Stimulated activated CD4-positive, alpha-beta T cell treated with anti-CD3 and anti-CD28 coated beads, TNF-alpha, amount 100 ng/mL, for 48 hours (primary cell): ENCODE measurements at regions not wholly inside any gene's neighbourhood (a gene's known extent, or its start where the extent isn't known, plus 50 kb on each side); places are given as distances from the start of the nearest gene placed in this dataset.
"Not testable (repeated sequence)": the region's sequence is repeated elsewhere in the genome, so short reads cannot be mapped to it uniquely, and the experiment has no call there.

Source experiments
- DNase-seq, 3 donors: peaks; one replicate each; pipeline ENCODE4 v3.0.0-alpha.2; 2020; ENCODE audit warnings: low read depth in 3 of 3

GRCh38 chr19:27851543-27852060, 1361.3 kb downstream of the UQCRFS1 start:
- DNase-seq, result no peak

- no peak for DNase-seq
These were observed 1361.9 kb downstream of the UQCRFS1 start for GRCh38 chr19:27851002-27851481.

GRCh38 chr19:27846944-27847343, 1366.0 kb downstream of the UQCRFS1 start:
- no peak for DNase-seq

- no peak for DNase-seq
These were observed 1368.7 kb downstream of the UQCRFS1 start for GRCh38 chr19:27844261-27844660.

GRCh38 chr19:27843861-27844260, 1369.1 kb downstream of the UQCRFS1 start:
- DNase-seq, result no peak

GRCh38 chr19:27833031-27833430, 1379.9 kb downstream of the UQCRFS1 start:
- no peak for DNase-seq

GRCh38 chr19:27828829-27829228, 1384.1 kb downstream of the UQCRFS1 start:
- no peak for DNase-seq

GRCh38 chr19:27824108-27824507, 1388.8 kb downstream of the UQCRFS1 start:
- no peak for DNase-seq

- DNase-seq, result no peak
These were observed 1390.6 kb downstream of the UQCRFS1 start for GRCh38 chr19:27822336-27822735.

- DNase-seq, result no peak
These were observed 1391.4 kb downstream of the UQCRFS1 start for GRCh38 chr19:27821418-27822018.

GRCh38 chr19:27815985-27816384, 1397.0 kb downstream of the UQCRFS1 start:
- DNase-seq, result no peak

GRCh38 chr19:27814834-27815233, 1398.1 kb downstream of the UQCRFS1 start:
- DNase-seq, result not testable (repeated sequence)

- DNase-seq, result not testable (repeated sequence)
These were observed 1398.7 kb downstream of the UQCRFS1 start for GRCh38 chr19:27814274-27814673.

GRCh38 chr19:27806471-27807070, 1406.4 kb downstream of the UQCRFS1 start:
- DNase-seq, result no peak

GRCh38 chr19:27805848-27806247, 1407.1 kb downstream of the UQCRFS1 start:
- DNase-seq, result no peak

- DNase-seq, result not testable (repeated sequence)
These were observed 1410.7 kb downstream of the UQCRFS1 start for GRCh38 chr19:27802293-27802692.

- no peak for DNase-seq
These were observed 1416.4 kb downstream of the UQCRFS1 start for GRCh38 chr19:27796540-27796939.

- no peak for DNase-seq
These were observed 1416.9 kb downstream of the UQCRFS1 start for GRCh38 chr19:27796073-27796472.

GRCh38 chr19:27795369-27795768, 1417.6 kb downstream of the UQCRFS1 start:
- no peak for DNase-seq

GRCh38 chr19:27794494-27795042, 1418.4 kb downstream of the UQCRFS1 start:
- no peak for DNase-seq

- DNase-seq, result peak; percentile 78 to 89 (median 85)
These were observed 1419.1 kb downstream of the UQCRFS1 start for GRCh38 chr19:27793644-27794493.

- peak; percentile 49 to 71 (median 61) for DNase-seq
These were observed 1419.8 kb downstream of the UQCRFS1 start for GRCh38 chr19:27793128-27793643.
